Caki2 (cell line): ENCODE measurements at regions not wholly inside any gene's neighbourhood (a gene's known extent, or its start where the extent isn't known, plus 50 kb on each side); places are given as distances from the start of the nearest gene placed in this dataset.

ENCODE experiments used
- DNase-seq: peaks from one replicate; pipeline ENCODE4 v3.0.0-alpha.2; 2015; ENCODE audit warnings: low read depth
- in situ Hi-C: cut with HindIII; loops from 2 replicates; pipeline ENCODE4 v1.10.0; 2016; ENCODE audit warnings: low sequenced_read_pairs, low pct_unique_long_range_greater_than_20kb, mixed read lengths

DNA sequence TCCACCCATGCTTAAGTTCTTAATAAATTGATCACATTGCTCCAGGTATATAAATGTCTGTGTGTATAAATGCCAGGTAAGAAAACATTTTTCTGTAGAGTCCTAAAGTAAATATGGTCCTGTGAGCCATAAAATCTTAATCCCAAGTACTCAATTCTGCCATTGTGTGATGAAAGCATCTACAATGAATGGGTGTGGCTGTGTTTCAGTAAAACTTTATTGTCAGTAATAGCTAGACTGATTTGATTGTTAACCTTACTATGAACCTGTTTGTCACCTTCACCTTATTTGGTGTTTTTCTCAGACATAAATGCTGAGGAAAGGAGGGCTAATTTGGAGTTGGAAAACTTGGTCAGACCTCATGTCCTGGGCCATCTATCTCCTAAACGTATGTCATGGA is 683.5 kb upstream of the GRM7 start:
- no peak for DNase-seq
- in situ Hi-C loops, result no loop called here

DNA sequence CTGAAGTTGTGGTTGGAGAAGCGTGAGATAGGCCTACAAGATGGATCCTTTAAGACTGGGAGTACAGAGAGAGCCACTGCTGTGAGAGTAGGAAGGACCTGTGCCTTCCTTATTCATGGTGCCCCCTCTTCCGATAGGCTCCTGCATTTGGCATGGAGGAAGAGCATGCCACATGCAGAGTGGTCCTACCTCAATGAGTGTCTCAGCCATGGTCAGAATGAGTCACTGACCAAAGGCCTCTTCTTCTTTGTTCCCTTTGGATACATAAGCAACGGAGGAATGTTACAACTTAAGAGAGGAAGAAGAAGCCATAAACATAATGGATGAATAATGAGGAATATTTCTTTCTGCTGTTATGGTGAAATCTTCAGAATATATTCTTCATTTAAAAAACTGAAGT is 681.2 kb upstream of the GRM7 start:
- in situ Hi-C loops, result no loop called here
- no peak for DNase-seq

DNA sequence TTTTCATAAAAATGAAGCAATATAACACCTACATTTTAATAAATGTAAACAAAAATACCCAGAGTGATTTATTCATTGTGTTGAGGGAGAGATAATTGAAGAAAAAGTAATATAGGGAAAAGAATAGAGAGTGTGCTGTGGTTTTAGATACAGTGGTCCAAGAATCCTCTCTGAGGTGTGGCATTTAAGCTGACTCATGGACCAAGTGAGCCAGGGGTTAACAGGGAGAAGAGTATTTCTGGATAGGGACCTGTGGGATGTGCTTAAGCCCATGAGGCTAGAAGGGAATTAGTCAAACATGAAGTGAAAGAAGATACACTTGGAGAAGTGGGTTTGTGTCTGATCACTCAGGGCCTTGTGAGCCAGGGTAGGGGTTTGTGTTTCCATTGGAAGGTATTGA is 680.7 kb upstream of the GRM7 start:
- in situ Hi-C loops, result no loop called here
- DNase-seq, result no peak

DNA sequence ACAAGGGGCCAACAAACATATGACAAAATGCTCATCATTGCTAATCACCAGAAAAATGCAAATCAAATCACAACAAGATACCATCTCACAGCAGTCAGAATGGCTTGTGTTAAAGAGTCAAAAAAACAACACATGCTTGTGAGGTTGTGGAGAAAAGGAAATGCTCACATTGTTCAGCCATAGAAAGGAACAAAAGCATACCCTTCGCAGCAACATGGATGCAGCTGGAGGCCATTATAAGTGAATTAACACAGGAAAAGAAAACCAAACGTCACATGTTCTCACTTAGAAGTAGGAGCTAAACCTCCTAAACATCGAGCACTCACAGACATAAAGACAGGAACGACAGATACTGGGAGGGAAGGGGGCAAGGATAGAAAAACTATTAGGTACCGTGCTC is 678.4 kb upstream of the GRM7 start:
- DNase-seq, result no peak
- in situ Hi-C loops, result no loop called here

DNA sequence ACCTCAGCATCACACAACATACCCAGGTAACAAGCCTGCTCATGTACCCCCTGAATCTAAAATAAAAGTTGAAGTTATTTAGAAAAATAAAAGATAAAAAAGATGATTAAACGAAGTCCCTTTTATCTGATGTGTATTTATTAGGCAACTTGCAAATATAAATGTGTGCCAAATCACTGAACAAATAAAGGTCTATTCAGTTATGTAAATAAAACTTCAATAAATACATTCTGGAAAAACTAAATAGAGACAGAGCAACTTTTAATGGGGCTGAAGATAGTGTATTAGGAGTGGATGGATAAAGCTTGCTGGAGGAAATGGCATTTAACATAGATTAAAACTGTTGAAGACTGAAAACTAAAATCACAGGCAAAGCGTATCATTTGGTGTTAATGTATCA is 678.0 kb upstream of the GRM7 start:
- in situ Hi-C loops, result no loop called here
- no peak for DNase-seq

DNA sequence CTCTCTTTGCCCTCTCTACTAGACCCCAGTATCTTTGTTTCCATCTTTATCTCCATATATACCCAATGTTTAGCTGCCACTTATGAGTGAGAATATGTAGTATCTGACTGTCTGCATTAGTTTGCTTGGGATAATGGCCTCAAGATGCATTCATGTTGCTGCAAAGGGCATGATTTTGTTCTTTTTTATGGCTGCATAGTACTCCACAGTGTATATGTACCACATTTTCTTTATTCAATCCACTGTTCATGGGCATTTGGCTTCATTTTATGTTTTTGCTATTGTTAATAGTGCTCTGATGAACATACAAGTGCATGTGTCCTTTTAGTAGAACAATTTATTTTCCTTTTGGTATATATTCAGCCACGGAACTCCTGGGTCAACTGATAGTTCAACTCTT is 671.5 kb upstream of the GRM7 start:
- in situ Hi-C loops, result no loop called here
- DNase-seq, result no peak

DNA sequence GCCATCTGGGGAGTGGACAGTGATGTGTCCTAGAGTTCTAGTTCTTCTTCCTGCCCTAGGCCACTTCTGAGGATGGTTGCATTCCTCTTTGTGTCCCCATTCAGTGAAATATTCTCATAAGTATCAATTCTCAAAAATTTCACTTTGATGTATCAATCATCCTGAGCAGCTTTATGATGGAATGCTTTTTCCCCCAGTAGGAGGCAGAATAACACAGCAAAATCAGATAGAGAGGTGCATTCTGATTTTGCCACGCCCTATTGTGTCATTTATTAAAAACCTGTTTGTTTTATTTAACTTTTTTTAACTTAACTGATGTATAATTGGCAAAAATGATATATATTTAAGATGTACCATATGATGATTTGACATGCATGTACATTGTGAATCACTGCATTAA is 656.0 kb upstream of the GRM7 start:
- in situ Hi-C loops, result no loop called here
- no peak for DNase-seq

DNA sequence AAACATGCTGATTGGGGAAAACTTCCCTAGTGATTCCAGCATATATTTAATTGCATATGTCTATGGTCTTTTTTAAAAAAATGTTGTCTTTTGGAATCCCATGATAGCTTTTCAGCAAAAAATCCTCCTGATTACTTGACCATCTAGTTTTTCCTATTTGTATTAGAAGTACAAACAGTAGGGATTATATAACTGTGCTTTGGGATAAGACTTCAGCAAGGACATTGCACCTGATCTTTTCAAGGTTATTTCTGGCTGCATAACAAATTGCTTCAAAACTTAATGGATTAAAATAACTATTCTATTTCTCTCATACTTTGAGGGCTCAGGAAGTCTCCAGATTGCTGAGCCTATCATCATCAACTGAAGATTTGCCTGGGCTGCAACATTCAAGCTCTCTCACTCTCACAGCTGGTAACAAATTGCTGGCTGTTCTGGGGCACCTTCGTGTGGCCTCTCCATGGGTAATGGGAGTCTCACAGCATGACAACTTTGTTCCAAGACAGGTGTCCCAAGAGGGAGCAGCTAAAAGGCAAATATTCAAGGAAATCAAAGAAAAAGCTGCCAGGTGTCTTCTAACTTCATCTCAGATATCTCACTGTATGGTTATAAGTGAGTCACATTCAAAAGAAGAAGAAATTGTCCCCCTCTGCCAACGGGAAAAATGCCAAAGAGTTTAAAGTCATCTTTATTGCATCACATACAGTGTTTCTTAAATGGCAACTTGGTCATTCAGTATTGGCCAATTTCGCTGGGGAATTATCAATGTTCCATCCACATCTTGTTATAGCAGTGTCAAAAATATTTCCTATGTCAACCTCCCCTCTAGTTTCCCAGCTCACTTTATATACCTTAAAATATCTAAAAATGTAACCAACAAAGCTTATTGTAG is 644.5 kb upstream of the GRM7 start:
- no peak for DNase-seq
- in situ Hi-C loops, result no loop called here

DNA sequence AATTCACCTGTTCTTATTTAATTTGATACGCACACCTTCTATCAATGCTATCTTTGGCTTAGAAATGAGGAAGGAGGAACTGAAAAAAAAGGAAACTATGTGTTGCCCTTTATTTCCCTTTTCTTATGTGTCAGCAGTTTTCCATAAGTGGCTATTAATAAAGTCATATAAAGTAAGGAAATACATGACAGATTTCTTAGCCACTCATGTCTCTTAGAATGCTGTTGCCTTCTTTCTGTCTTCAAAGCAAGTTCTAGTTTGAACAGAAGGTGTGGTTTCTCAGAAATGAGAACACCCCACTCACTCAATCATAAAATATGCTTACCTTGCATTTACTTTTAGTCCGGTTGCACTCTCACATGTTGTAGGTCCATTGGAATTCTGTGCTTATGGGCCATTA is 640.5 kb upstream of the GRM7 start:
- in situ Hi-C loops, result no loop called here
- no peak for DNase-seq

DNA sequence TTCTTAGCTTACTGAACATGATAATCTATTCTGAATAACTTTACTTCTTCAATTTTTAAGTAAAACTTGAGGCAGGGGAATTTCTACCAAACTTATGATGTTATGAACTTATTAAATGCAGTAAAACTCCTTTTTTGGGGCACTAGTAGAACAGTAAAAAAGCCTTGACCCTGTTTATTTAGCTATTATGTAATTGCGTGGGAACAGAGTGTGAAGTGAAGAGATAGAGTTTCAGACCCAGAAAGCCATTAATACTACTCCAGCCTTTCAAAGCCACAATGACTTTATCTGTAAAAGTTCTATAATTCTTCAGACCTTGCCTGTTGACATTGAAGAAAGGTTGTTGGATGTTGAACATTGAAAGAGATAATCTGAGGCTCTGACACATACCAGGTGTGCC is 638.8 kb upstream of the GRM7 start:
- no peak for DNase-seq
- in situ Hi-C loops, result no loop called here

DNA sequence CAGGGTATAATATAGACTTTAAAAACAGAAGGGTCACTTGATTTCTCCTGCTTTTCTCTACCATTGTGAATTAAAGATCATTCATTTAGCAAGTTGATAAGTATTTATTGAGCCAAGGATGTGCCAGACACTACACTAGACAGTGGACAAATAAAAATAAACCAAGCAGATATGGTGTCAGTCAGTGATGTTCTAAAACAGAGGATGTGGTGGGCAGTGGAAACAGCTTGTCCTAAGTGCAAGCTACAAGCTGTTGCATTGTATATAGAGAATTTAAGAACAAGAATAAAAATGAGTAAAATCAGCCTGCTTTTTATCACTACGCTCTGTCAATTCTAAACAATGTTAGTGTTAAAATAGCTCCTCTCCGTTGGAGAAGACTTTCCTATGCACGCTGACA is 637.3 kb upstream of the GRM7 start:
- no peak for DNase-seq
- in situ Hi-C loops, result no loop called here

DNA sequence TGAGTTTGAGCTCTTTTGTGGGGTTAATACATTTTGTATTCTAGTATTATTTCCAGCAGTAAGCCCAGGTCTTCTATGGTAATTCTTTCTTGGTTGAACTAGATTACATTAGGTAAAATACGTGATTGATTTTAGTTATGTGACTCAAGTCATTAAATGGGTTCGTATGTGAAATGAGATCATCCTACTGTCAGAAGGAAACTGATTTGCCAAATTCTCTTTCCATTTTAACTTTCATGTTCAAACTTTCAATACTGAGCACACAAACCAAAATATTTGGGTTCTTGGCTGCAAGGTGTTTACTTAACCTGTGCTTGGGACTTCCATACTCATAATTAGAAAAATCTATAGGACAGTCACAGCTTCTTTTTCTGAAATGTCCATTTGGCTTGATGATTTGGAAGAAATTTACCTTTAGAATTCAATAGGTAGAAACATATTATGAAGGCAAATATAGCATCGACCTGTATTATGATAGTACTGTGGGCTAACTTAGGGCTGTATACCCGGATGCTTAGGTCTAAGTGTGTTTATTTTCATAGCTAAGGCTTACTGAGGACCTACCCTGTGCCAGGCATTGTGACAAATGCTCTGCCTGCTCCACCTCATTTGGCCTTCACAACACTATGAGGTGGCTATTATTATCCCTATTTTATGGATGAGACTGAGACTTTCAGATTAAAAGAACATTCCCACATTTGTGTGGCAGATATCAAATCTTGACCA is 631.8 kb upstream of the GRM7 start:
- in situ Hi-C loops, result no loop called here
- DNase-seq, result no peak

DNA sequence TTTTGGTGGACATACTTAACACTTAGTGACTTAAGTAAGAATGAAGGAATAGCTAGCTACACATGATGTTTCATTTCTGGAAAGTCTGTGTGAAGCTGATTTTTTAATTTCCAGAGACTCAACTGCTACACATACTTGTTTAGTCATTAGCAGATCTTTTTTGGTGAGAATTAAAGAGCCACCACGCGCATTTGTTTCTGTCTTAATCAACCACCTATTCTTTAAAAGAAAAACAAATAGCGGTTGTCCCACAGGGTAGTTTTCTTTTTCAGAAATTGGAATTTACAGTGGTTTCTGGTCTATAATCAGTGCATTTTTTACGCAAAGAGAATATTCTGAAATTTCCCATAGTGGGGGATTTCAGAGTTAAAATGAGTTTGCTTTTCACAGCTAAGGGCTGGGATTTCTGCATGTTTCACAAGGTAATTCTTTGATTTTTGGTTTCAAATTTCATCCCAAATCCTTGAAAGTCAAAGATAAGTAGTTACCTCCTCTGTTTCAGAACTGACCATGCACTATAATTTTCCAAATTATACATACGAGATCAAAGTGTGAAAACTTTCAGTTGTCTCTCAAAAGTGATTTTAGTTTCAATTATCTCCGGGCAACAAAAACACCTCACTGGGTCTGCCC is 631.0 kb upstream of the GRM7 start:
- DNase-seq, result no peak
- in situ Hi-C loops, result no loop called here

DNA sequence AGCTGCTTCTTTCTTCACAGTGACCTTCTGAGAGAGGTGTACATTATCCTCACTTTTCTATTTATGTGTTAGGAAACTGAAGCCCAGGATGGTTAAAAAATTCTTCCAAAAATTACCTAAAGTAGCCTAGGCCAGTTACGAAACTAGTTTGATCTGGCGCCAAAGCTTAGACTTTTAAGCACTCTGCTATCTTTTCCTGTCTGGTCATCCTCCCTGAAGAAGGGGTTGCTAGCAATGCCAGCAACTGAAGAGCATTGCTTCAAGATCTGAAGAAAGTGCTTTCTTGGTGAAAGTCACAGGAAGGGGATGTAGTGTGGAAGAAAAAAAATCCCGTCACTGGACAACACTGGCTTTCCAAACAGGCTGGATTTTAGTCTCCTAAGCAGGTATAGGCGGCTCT is 618.8 kb upstream of the GRM7 start:
- in situ Hi-C loops, result no loop called here

DNA sequence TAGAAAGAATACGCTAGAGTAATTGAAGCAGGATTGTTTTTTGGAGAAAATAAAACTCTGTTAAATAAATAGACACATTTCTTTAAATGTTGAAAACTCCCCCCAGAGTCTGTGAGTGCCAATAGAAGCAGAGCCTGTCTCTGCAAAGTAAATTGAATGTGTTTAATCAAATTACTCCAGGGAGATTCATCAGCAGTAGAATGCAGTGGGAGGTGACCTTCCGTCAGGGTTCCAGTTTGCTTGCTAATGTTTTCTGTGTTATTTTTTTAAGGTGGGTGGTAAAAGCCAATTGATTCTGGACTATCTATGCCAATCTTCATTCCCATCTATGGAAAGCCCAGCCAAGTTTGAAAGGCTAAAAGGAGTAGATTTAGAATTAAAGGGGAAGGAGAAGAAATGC is 612.4 kb upstream of the GRM7 start:
- in situ Hi-C loops, result no loop called here
- DNase-seq, result no peak

More for the DNA sequence above, 618.8 kb upstream of the GRM7 start:
- no peak for DNase-seq

DNA sequence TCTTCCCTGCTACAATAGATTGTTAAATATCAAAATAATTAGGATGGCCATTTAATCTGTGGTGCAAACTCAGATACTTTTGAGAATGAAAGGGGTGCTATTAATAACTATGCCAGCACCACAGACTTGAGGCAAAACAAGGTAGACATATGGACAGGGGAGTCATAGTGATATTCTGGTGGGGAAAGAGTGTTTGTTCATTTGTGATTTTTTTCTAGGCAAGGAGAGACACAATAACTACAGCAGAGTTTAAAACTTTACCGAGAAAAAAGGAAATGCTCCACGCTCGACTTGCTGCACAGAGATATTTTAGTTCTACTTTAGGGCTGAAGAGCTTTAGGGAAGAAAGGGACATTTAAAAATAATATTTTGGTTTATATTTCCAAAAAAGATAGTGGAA is 611.2 kb upstream of the GRM7 start:
- in situ Hi-C loops, result no loop called here
- no peak for DNase-seq

DNA sequence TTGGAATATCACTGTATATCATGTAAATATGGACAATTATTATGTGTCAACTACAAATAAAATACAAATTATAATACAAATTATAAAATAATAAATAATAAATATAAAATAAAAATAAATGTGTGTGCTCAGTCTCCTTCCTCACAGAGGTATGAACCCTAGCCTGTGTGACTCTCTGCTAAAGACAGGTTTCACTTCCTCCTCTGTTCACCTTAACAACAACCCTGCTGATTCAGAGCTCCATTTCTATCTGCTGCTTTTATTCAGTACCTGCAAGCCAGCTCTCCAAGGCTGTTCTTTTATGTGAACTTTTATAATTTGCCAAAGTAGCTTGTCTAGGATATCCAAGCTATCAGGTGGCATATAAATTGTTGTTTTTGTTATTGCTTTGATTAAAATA is 610.7 kb upstream of the GRM7 start:
- DNase-seq, result no peak
- in situ Hi-C loops, result no loop called here

DNA sequence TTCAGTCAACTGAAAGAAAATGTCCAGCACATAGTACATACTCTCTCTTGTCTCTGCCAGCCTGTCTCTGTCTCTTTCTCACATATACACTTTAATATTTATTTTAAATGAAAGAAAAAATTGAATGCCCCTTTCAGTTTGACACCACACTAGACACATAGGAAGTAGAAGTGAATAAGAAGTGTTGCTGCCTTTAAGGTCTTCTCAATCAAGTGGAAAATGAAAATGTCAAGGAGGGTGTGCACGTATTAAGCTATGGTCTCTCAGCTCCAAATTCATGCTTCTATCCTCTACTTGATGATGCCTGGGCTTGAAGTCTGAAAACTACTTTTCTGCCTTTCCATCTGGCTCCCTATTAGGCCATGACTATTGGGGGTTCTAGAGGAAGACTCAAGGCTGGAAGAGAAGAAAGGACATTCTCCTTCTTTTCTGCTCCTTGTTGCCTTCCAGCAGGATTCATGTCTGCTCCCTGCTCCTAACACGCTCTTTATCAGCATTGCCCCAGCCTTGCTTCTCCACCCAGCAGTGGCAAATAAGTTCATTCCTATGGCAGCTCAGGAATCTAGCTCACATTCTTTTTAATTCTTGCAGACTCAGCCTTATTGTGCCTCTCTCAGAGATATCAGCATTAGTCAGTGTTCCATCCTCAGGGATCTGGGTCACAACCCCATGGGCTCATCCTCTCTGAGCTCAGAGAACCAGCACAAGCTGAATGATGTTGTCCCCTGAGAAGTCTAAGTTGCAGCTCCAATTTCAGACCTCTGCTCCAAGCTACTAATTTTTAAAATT is 609.1 kb upstream of the GRM7 start:
- DNase-seq, result no peak
- in situ Hi-C loops, result no loop called here

DNA sequence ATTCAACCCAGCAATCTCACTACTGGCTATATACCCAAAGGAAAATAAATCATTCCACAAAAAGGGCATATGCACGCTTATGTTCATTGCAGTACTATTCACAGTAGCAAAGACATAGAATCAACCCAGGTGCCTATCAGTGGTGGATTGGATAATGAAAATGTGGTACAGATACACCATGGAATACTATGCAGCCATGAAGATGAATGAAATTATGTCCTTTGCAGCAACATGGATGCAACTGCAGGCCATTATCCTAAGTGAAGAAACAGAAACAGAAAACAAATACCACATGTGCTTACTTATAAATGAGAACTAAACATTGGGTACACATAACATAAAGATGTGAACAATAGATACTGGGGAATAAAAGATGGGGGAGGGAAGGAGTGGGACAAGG is 606.4 kb upstream of the GRM7 start:
- DNase-seq, result no peak
- in situ Hi-C loops, result no loop called here
